Tibial nerve (tissue), 4 donors: ENCODE measurements at regions not wholly inside any gene's neighbourhood (a gene's known extent, or its start where the extent isn't known, plus 50 kb on each side); places are given as distances from the start of the nearest gene placed in this dataset.

Experiments used
- CTCF ChIP-seq, 5 experiments: fragments of 200-600 bp in 3 of 5; fragments of 450-650 bp in 2 of 5; sonication (generic) in 3 of 5; IDR thresholded peaks; one replicate each; pipeline ENCODE4 v1.5.1; 2016 to 2019; ENCODE audit warnings: antibody characterized with exemption in 5 of 5, mild to moderate bottlenecking in 3 of 5, moderate library complexity in 2 of 5
- EP300 ChIP-seq, 2 donors: sonication (generic); formaldehyde crosslinking; IDR thresholded peaks; one replicate each; pipeline ENCODE4 v1.6.1; 2017; ENCODE audit warnings: antibody characterized with exemption in 2 of 2, mild to moderate bottlenecking in 1 of 2
- POLR2A ChIP-seq, 2 donors: fragments of 450-650 bp; IDR thresholded peaks; one replicate each; pipeline ENCODE4 v1.6.1; 2017; ENCODE audit warnings: antibody characterized with exemption in 2 of 2, mild to moderate bottlenecking in 2 of 2, moderate library complexity in 2 of 2

DNA sequence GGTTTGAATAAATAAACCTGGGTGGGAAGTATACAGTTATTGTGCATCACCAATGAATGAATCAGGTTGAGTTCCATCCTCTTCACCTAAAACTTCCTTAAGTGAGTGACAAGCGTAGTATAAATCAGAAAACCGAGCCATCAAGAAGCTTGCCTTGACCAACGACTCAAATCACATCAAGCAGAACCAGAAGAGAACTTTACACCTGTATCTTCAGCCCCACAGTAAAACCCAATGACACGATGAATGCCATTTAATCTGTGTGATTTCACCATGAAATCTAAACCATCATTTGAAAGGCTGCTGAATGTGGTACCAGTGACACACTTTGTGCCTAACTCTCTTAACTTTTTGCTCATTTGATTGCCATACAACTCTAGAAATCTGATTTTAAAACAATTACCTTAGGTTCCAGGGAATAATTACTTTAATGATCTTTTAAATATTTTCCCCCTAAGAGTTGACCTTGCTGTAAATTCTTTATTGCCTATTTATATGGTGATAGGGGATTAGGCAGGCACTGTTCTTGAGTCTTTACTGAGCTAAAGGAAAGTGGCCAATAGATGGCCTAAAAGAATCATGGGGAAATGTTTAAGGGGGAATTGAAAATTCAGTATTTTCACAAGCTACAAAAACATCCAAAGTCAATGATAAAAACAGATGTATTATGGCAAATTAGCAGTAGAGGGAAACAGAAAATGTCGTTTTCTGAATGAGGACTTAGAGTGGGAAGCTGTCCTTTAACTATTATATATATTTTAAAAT, 152.0 kb upstream of the EYA4 start:
- TF ChIP-seq CTCF (IDR thresholded peaks at IDR 0.05) (no peak), POLR2A (IDR thresholded peaks at IDR 0.05) (no peak), EP300 (IDR thresholded peaks at IDR 0.05) (no peak)
